Transverse colon (tissue), 4 donors: ENCODE measurements at regions not wholly inside any gene's neighbourhood (a gene's known extent, or its start where the extent isn't known, plus 50 kb on each side); places are given as distances from the start of the nearest gene placed in this dataset.
"Not testable (repeated sequence)": the region's sequence is repeated elsewhere in the genome, so short reads cannot be mapped to it uniquely, and the experiment has no call there.

Source experiments
- DNase-seq: peaks from one replicate; pipeline ENCODE4 v3.0.0-alpha.2; 2019
- H3K27ac ChIP-seq, 4 donors: fragments of 200-600 bp; sonication (generic); 2 replicates each; pipeline ENCODE4 v1.5.1; 2016 to 2018; ENCODE audit warnings: inconsistent platforms in 4 of 4
- H3K27me3 ChIP-seq: fragments of 200-600 bp; sonication (generic); 2 replicates; pipeline ENCODE4 v1.5.1; 2017; ENCODE audit warnings: inconsistent platforms
- H3K36me3 ChIP-seq, 4 donors: fragments of 200-600 bp; sonication (generic); 2 replicates each; pipeline ENCODE4 v1.5.1; 2017 to 2019; ENCODE audit warnings: inconsistent platforms in 4 of 4
- H3K4me1 ChIP-seq, 4 donors: fragments of 200-600 bp; sonication (generic); 2 replicates each; pipeline ENCODE4 v1.5.1; 2017 to 2020; ENCODE audit warnings: inconsistent platforms in 4 of 4
- H3K4me3 ChIP-seq, 4 donors: fragments of 200-600 bp; sonication (generic); 1 replicate in 1 of 4; 2 replicates in 3 of 4; pipeline versions ENCODE4 v1.5.1 to v1.6.1; 2017 to 2019; ENCODE audit warnings: inconsistent platforms in 4 of 4
- H3K9me3 ChIP-seq, 2 donors: fragments of 200-600 bp; sonication (generic); 2 replicates each; pipeline ENCODE4 v1.5.1; 2017 to 2019; ENCODE audit warnings: inconsistent platforms in 2 of 2
- CTCF ChIP-seq, 5 experiments: fragments of 200-600 bp in 3 of 5; fragments of 450-650 bp in 2 of 5; sonication (generic) in 3 of 5; IDR thresholded peaks; 1 replicate in 2 of 5; 2 replicates in 3 of 5; pipeline ENCODE4 v1.5.1; 2016 to 2017; ENCODE audit warnings: antibody characterized with exemption in 5 of 5, inconsistent platforms in 3 of 5, mild to moderate bottlenecking in 2 of 5, moderate library complexity in 1 of 5
- EP300 ChIP-seq: sonication (generic); formaldehyde crosslinking; IDR thresholded peaks from one replicate; pipeline ENCODE4 v1.6.1; 2017; ENCODE audit warnings: antibody characterized with exemption, low read depth
- POLR2A ChIP-seq: fragments of 450-650 bp; IDR thresholded peaks from one replicate; pipeline ENCODE4 v1.6.1; 2016; ENCODE audit warnings: antibody characterized with exemption, mild to moderate bottlenecking, moderate library complexity
- POLR2AphosphoS5 ChIP-seq, 3 donors: sonication (generic); formaldehyde crosslinking; IDR thresholded peaks; one replicate each; pipeline ENCODE4 v1.6.1; 2016; ENCODE audit warnings: antibody characterized with exemption in 3 of 3
- WGBS, 2 donors: methylation state at CpG; one replicate each; pipeline ENCODE4 v1.1.5; 2018; ENCODE audit warnings: low coverage in 1 of 2; 5-methylcytosine and 5-hydroxymethylcytosine counted together
- in situ Hi-C, 4 donors: fragments of 200-750 bp; cut with MboI; loops; one replicate each; pipeline versions ENCODE4 v1.15.0 to v1.15.1; 2017; ENCODE audit warnings: low sequenced_read_pairs in 3 of 4, low pct_ligation_motif_present in 1 of 4, low pct_unique_long_range_greater_than_20kb in 1 of 4
- intact Hi-C: fragments of 100-400 bp; cut with DNase I; formaldehyde crosslinking; loops from one replicate; pipeline ENCODE4 v1.15.1; 2023; ENCODE audit warnings: low total_unique reads

GRCh38 chr14:30069536-30069935, 141.9 kb upstream of the PRKD1 start:
- no peaks in the 10 kb centered on the region for H3K4me1 ChIP-seq
- H3K27ac ChIP-seq, result no peak overlapping the region
- no peak overlapping the region for H3K4me3 ChIP-seq
- H3K27me3 ChIP-seq, result no peaks in the 10 kb centered on the region
- no peak for TF ChIP-seq CTCF (IDR thresholded peaks at IDR 0.05)
- TF ChIP-seq EP300, result no peak
- no peak for TF ChIP-seq POLR2AphosphoS5 (IDR thresholded peaks at IDR 0.05)
- no peak for TF ChIP-seq POLR2A
- in situ Hi-C loops (no loop called here), intact Hi-C loops (no loop called here)
- DNase-seq, result no peak
- H3K36me3 ChIP-seq, result no peaks in the 10 kb centered on the region
- H3K9me3 ChIP-seq, result no peaks in the 10 kb centered on the region
- whole genome bisulfite sequencing, 2 donors, result 20 to 29% methylated on average over 1 of the region's 1 CpG

GRCh38 chr14:30072454-30072853, 144.8 kb upstream of the PRKD1 start:
- in situ Hi-C loops, H3K36me3 ChIP-seq, H3K9me3 ChIP-seq, H3K27me3 ChIP-seq, DNase-seq, H3K27ac ChIP-seq, H3K4me1 ChIP-seq, intact Hi-C loops, H3K4me3 ChIP-seq: not testable (repeated sequence)
- 38 to 73% methylated on average over 1 to 2 of the region's 2 CpGs for WGBS, 2 donors

- Histone ChIP-seq H3K27ac (no peak overlapping the region), H3K4me1 (no peaks in the 10 kb centered on the region), H3K9me3 (no peaks in the 10 kb centered on the region), H3K4me3 (no peak overlapping the region), H3K27me3 (no peaks in the 10 kb centered on the region), H3K36me3 (no peaks in the 10 kb centered on the region)
- WGBS, 2 donors, result 61 to 77% methylated on average over 2 of the region's 2 CpGs
- TF ChIP-seq POLR2AphosphoS5 (IDR thresholded peaks at IDR 0.05), result no peak
- TF ChIP-seq CTCF (IDR thresholded peaks at IDR 0.05), result no peak
- no peak for TF ChIP-seq EP300
- TF ChIP-seq POLR2A, result no peak
- in situ Hi-C loops, result no loop called here
- no peak for DNase-seq
- intact Hi-C loops, result no loop called here
Measured at GRCh38 chr14:30077946-30078345, 150.3 kb upstream of the PRKD1 start.

- no peaks in the 10 kb centered on the region for H3K4me1 ChIP-seq
- no peak overlapping the region for H3K27ac ChIP-seq
- H3K27me3 ChIP-seq, result no peaks in the 10 kb centered on the region
- no peaks in the 10 kb centered on the region for H3K36me3 ChIP-seq
- TF ChIP-seq EP300, result no peak
- TF ChIP-seq POLR2AphosphoS5 (IDR thresholded peaks at IDR 0.05), result no peak
- no peak for TF ChIP-seq CTCF (IDR thresholded peaks at IDR 0.05)
- TF ChIP-seq POLR2A, result no peak
- in situ Hi-C loops (no loop called here), intact Hi-C loops (no loop called here)
- no peaks in the 10 kb centered on the region for H3K9me3 ChIP-seq
- WGBS, 2 donors, result 77 to 81% methylated on average over 8 of the region's 8 CpGs
- DNase-seq, result no peak
- no peak overlapping the region for H3K4me3 ChIP-seq
Measured at GRCh38 chr14:30078811-30079402, 151.3 kb upstream of the PRKD1 start.

- in situ Hi-C loops, result no loop called here
- WGBS, 2 donors, result 46 to 56% methylated on average over 1 of the region's 1 CpG
Measured at GRCh38 chr14:30082486-30082885, 154.8 kb upstream of the PRKD1 start.

More at GRCh38 chr14:30082486-30082885, 154.8 kb upstream of the PRKD1 start:
- Histone ChIP-seq H3K4me3 (no peak overlapping the region), H3K27me3 (no peaks in the 10 kb centered on the region), H3K27ac (no peak overlapping the region), H3K9me3 (peaks cover 0 to 3% of the 10 kb centered on the region in 2 donors), H3K36me3 (no peaks in the 10 kb centered on the region), H3K4me1 (no peaks in the 10 kb centered on the region)
- no peak for DNase-seq
- no peak for TF ChIP-seq CTCF (IDR thresholded peaks at IDR 0.05)
- no peak for TF ChIP-seq EP300
- no peak for TF ChIP-seq POLR2A
- no peak for TF ChIP-seq POLR2AphosphoS5 (IDR thresholded peaks at IDR 0.05)
- intact Hi-C loops, result no loop called here
